ENCODE measurements at regions not wholly inside any gene's neighbourhood (a gene's known extent, or its start where the extent isn't known, plus 50 kb on each side); places are given as distances from the start of the nearest gene placed in this dataset.

DNA sequence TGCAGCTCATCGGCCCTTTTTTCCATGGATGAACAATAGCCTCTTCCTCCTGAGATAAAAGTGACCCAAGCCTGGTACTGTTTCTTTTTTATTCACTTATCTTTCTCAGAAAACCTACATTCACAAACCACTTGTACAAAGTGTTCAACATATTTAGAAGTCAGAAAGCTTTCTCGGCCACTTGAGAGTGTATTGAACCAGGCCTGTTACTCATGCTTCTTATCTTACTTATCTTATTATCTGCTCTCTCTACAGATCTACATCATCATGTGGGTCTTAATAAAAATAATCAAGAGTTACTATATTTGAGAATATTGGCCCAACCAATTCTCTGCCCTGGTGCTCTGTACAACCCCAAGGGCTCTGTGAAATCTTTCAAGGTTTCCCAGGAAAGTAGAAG lies 242.1 kb downstream of the MREG start:
- H3K9ac ChIP-seq: peak overlapping the region; percentile 88; the same call in 1 of the 2 replicates
- H3K36me3 ChIP-seq (ENCODE audit: low read depth): no peaks in the 10 kb centered on the region
- no peaks in the 10 kb centered on the region for H3K9me2 ChIP-seq (ENCODE audit: insufficient read depth)
- no peaks in the 10 kb centered on the region for H3K27me3 ChIP-seq (replicated peaks; ENCODE audit: insufficient read depth)
- peak overlapping the region; percentile 99 for H3K27ac ChIP-seq
- H4K20me1 ChIP-seq (ENCODE audit: insufficient read depth): no peaks in the 10 kb centered on the region
- no peak for DNase-seq
- peaks cover 43% of the 10 kb centered on the region for H3F3A ChIP-seq (ENCODE audit: insufficient read depth)
- WGBS, 2 experiments (ENCODE audit: low coverage in 1 of 2, low lambda C conversion rate in 2 of 2, missing lambda C conversion rate in 2 of 2): 92 to 97% methylated on average over 2 of the region's 2 CpGs
- peak overlapping the region; percentile 16 for H3K4me2 ChIP-seq (ENCODE audit: unreplicated experiment)
- no peak overlapping the region for H3K4me3 ChIP-seq
- TF ChIP-seq EZH2 (IDR thresholded peaks at IDR 0.05; ENCODE audit: insufficient read depth, poor library complexity, severe bottlenecking) (no peak), EZH2phosphoT487 (IDR thresholded peaks at IDR 0.05; ENCODE audit: insufficient read depth, low read depth) (no peak)
- peaks cover 43% of the 10 kb centered on the region for H3K4me1 ChIP-seq (ENCODE audit: insufficient read depth)
- H3K9me3 ChIP-seq (ENCODE audit: low read depth): no peaks in the 10 kb centered on the region
- H2AFZ ChIP-seq: 0 out of 2 replicates have a peak overlapping the region, but pooled peaks have one; percentile 14
- in situ Hi-C loops (cut with MboI): no loop called here
- peaks cover 4% of the 10 kb centered on the region; the same call in 1 of the 2 replicates for H3K79me2 ChIP-seq (ENCODE audit: insufficient read depth)

DNA sequence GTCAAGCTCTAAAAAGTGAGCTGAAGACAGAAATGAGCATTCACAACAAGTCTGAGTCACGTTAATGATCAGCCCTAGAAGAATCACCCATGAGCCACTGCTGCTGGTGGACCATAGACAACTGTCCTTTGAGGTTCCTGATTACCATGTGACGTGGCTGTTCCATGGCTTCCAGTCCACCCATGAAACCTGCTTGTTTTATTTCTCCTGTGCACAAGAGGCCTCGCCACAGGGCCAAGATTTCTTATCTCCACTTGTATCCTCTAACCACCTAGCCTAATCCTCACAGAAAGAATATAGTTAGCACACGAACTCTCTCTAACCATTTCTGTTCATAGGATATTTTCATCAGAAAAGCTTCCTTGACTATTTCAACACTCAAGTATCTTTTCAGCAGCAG lies 242.7 kb downstream of the MREG start:
- in situ Hi-C loops (cut with MboI): no loop called here
- Histone ChIP-seq H3K4me1 (ENCODE audit: insufficient read depth) (peaks cover 43% of the 10 kb centered on the region), H3K4me2 (ENCODE audit: unreplicated experiment) (no peak overlapping the region), H3K9me2 (ENCODE audit: insufficient read depth) (no peaks in the 10 kb centered on the region), H4K20me1 (ENCODE audit: insufficient read depth) (no peaks in the 10 kb centered on the region), H3K4me3 (no peak overlapping the region), H2AFZ (no peak overlapping the region), H3K36me3 (ENCODE audit: low read depth) (no peaks in the 10 kb centered on the region), H3F3A (ENCODE audit: insufficient read depth) (peaks cover 43% of the 10 kb centered on the region), H3K27ac (0 out of 2 replicates have a peak overlapping the region, but pooled peaks have one; percentile 99), H3K79me2 (ENCODE audit: insufficient read depth) (peaks cover 4% of the 10 kb centered on the region; the same call in 1 of the 2 replicates), H3K9ac (no peak overlapping the region), H3K9me3 (ENCODE audit: low read depth) (no peaks in the 10 kb centered on the region), H3K27me3 (replicated peaks; ENCODE audit: insufficient read depth) (no peaks in the 10 kb centered on the region)
- TF ChIP-seq EZH2phosphoT487 (IDR thresholded peaks at IDR 0.05; ENCODE audit: insufficient read depth, low read depth): no peak
- TF ChIP-seq EZH2 (IDR thresholded peaks at IDR 0.05; ENCODE audit: insufficient read depth, poor library complexity, severe bottlenecking): no peak
- DNase-seq: no peak
- 95 to 100% methylated on average over 4 of the region's 4 CpGs for WGBS, 2 experiments (ENCODE audit: low coverage in 1 of 2, low lambda C conversion rate in 2 of 2, missing lambda C conversion rate in 2 of 2)

DNA sequence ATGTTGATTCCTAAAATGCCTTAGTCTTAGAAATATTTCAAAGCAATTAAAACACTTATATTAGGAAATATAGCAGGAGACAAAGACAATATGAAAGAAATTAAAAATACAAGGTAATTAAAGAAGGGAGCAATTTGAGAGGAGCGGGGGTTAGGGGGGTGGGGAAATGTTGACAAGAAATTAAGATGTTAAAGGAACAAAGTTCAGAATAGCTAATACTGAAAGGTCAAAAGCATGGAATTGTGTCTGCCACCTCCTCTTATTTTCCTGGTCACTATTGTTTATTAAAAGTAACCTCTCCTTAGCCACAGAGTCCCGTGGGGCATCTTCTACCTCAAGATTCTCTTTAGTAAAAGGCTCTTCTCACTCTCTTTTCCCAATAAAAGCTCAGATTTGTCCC lies 244.1 kb downstream of the MREG start:
- H3K9me3 ChIP-seq (ENCODE audit: low read depth): no peaks in the 10 kb centered on the region
- H3K4me2 ChIP-seq (ENCODE audit: unreplicated experiment): no peak overlapping the region
- H4K20me1 ChIP-seq (ENCODE audit: insufficient read depth): no peaks in the 10 kb centered on the region
- DNase-seq: no peak
- peaks cover 34% of the 10 kb centered on the region for H3K4me1 ChIP-seq (ENCODE audit: insufficient read depth)
- no peaks in the 10 kb centered on the region for H3K36me3 ChIP-seq (ENCODE audit: low read depth)
- no peak overlapping the region for H3K27ac ChIP-seq
- no peaks in the 10 kb centered on the region for H3K9me2 ChIP-seq (ENCODE audit: insufficient read depth)
- H2AFZ ChIP-seq: no peak overlapping the region
- in situ Hi-C loops (cut with MboI): no loop called here
- no peaks in the 10 kb centered on the region for H3K27me3 ChIP-seq (replicated peaks; ENCODE audit: insufficient read depth)
- WGBS, 2 experiments (ENCODE audit: low coverage in 1 of 2, low lambda C conversion rate in 2 of 2, missing lambda C conversion rate in 2 of 2): 79 to 83% methylated on average over 2 of the region's 2 CpGs
- peaks cover 42% of the 10 kb centered on the region for H3F3A ChIP-seq (ENCODE audit: insufficient read depth)
- TF ChIP-seq EZH2 (IDR thresholded peaks at IDR 0.05; ENCODE audit: insufficient read depth, poor library complexity, severe bottlenecking): no peak
- no peak for TF ChIP-seq EZH2phosphoT487 (IDR thresholded peaks at IDR 0.05; ENCODE audit: insufficient read depth, low read depth)
- no peak overlapping the region for H3K9ac ChIP-seq
- H3K4me3 ChIP-seq: no peak overlapping the region
- H3K79me2 ChIP-seq (ENCODE audit: insufficient read depth): peaks cover 4% of the 10 kb centered on the region; the same call in 1 of the 2 replicates

DNA sequence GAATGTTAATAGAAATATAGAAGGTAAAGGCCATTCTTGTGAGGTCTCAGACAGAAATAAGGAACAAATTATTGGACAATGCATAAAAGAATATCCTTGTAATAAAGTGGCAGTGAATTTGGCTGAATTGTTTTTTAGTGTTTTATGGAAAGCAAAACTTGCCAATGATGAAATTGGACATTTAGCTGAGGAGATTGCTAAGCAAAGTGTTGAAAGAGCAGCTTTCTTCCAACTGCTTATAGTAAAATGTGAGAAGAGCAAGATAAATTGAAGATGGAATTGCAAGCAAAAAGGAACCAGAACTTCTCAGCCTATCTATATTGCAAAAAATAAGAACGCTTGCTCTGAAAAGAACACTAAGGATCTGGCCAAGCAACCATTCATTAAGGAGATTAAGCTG lies 245.7 kb downstream of the MREG start:
- DNase-seq: no peak
- no peak overlapping the region for H2AFZ ChIP-seq
- peaks cover 33% of the 10 kb centered on the region for H3F3A ChIP-seq (ENCODE audit: insufficient read depth)
- no peaks in the 10 kb centered on the region for H3K9me2 ChIP-seq (ENCODE audit: insufficient read depth)
- no peak for TF ChIP-seq EZH2 (IDR thresholded peaks at IDR 0.05; ENCODE audit: insufficient read depth, poor library complexity, severe bottlenecking)
- TF ChIP-seq EZH2phosphoT487 (IDR thresholded peaks at IDR 0.05; ENCODE audit: insufficient read depth, low read depth): no peak
- in situ Hi-C loops (cut with MboI): no loop called here
- peaks cover 4% of the 10 kb centered on the region; the same call in 1 of the 2 replicates for H3K79me2 ChIP-seq (ENCODE audit: insufficient read depth)
- H3K4me2 ChIP-seq (ENCODE audit: unreplicated experiment): no peak overlapping the region
- H3K4me3 ChIP-seq: no peak overlapping the region
- H3K27me3 ChIP-seq (replicated peaks; ENCODE audit: insufficient read depth): no peaks in the 10 kb centered on the region
- H4K20me1 ChIP-seq (ENCODE audit: insufficient read depth): no peaks in the 10 kb centered on the region
- H3K36me3 ChIP-seq (ENCODE audit: low read depth): no peaks in the 10 kb centered on the region
- H3K4me1 ChIP-seq (ENCODE audit: insufficient read depth): peaks cover 25% of the 10 kb centered on the region
- 97 to 100% methylated on average over 1 of the region's 1 CpG for WGBS, 2 experiments (ENCODE audit: low coverage in 1 of 2, low lambda C conversion rate in 2 of 2, missing lambda C conversion rate in 2 of 2)
- H3K9ac ChIP-seq: no peak overlapping the region
- H3K9me3 ChIP-seq (ENCODE audit: low read depth): no peaks in the 10 kb centered on the region
- no peak overlapping the region for H3K27ac ChIP-seq
